ENCODE measurements at regions not wholly inside any gene's neighbourhood (a gene's known extent, or its start where the extent isn't known, plus 50 kb on each side); places are given as distances from the start of the nearest gene placed in this dataset.
A peak's percentile ranks its signal among the peaks of the same experiment; 100 is the strongest.

- DNase-seq (ENCODE audit: low read depth): no peak
- no peak for TF ChIP-seq CTCF (conservative IDR thresholded peaks at IDR 0.05; ENCODE audit: low read depth, low read length)
- no peak overlapping the region for H3K4me3 ChIP-seq (ENCODE audit: low read length)
Measured at GRCh38 chr11:28739489-28740280, 631.5 kb downstream of the METTL15 start.

- DNase-seq (ENCODE audit: low read depth): peak; percentile 66
- no peak overlapping the region for H3K4me3 ChIP-seq (ENCODE audit: low read length)
- no peak for TF ChIP-seq CTCF (conservative IDR thresholded peaks at IDR 0.05; ENCODE audit: low read depth, low read length)
Measured at GRCh38 chr11:28738549-28738948, 630.4 kb downstream of the METTL15 start.

- DNase-seq (ENCODE audit: low read depth): no peak
- no peak for TF ChIP-seq CTCF (conservative IDR thresholded peaks at IDR 0.05; ENCODE audit: low read depth, low read length)
- H3K4me3 ChIP-seq (ENCODE audit: low read length): no peak overlapping the region
Measured at GRCh38 chr11:28736256-28736655, 628.1 kb downstream of the METTL15 start.

DNA sequence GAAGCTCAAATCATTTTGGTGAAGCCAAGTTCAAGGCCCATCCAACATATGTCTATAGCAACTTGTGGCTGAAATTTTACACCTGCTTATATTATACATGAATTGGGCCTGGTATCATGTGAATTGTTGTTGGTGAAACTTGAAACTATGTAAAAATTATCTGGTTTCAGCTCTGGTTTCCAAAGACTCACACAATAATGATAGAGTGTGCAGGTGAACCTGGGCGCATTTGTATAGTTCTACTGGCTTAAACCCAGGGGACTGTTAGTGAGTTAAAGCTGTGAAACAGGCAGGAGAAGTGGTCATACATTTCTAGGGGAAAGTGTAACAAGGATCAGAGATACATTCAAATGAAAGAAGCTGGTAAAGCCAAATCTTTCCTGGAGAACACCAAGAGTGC lies 627.3 kb downstream of the METTL15 start:
- no peak overlapping the region for H3K4me3 ChIP-seq (ENCODE audit: low read length)
- DNase-seq (ENCODE audit: low read depth): no peak
- TF ChIP-seq CTCF (conservative IDR thresholded peaks at IDR 0.05; ENCODE audit: low read depth, low read length): no peak

DNA sequence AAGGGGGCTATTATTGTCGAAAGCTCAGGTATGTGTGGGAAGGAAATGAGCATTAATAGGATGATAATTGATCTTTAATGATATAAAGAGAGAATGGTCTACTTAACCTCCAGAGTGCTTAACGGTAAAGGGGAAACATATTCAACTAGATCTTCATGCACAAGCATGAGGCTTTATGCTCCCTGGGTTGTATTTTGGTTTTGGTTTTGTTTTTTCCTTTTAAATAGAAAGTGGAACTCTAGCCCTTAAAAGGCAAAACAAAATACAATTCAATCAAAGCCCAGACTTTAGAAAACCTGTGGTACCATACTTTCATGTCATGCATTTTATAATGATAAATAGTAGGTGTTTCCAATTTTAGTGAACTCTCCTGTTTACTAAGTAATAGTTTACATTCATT lies 622.7 kb downstream of the METTL15 start:
- TF ChIP-seq CTCF (conservative IDR thresholded peaks at IDR 0.05; ENCODE audit: low read depth, low read length): no peak
- DNase-seq (ENCODE audit: low read depth): no peak
- H3K4me3 ChIP-seq (ENCODE audit: low read length): no peak overlapping the region

GRCh38 chr11:28730336-28730735 lies 622.1 kb downstream of the METTL15 start:
- DNase-seq (ENCODE audit: low read depth): no peak
- TF ChIP-seq CTCF (conservative IDR thresholded peaks at IDR 0.05; ENCODE audit: low read depth, low read length): no peak
- H3K4me3 ChIP-seq (ENCODE audit: low read length): no peak overlapping the region

DNA sequence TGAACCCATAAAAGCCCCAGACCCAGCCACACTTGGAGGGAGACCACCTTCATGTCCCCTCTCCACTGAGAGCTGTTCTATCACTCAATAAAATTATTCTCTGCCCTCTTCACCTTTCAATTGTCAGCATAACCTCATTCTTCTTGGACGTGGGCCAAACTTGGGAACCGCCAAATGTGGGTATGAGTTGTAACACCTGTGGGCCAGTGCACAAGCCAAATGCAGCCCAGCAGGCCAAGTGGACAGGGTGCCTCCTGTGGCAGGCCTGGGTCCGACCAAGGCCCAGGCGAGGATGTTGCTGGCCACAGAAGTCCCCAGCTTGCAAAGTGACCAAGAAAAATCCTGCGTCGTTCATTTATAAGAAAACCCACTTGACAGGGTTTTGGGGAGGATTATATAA lies 621.2 kb downstream of the METTL15 start:
- TF ChIP-seq CTCF (conservative IDR thresholded peaks at IDR 0.05; ENCODE audit: low read depth, low read length): no peak
- no peak for DNase-seq (ENCODE audit: low read depth)

More for the DNA sequence above, 621.2 kb downstream of the METTL15 start:
- H3K4me3 ChIP-seq (ENCODE audit: low read length): no peak overlapping the region
